NB4 (cell line): ENCODE measurements at regions not wholly inside any gene's neighbourhood (a gene's known extent, or its start where the extent isn't known, plus 50 kb on each side); places are given as distances from the start of the nearest gene placed in this dataset.

Experiments
- DNase-seq: peaks from one replicate; pipeline ENCODE4 v3.0.0; 2010; ENCODE audit warnings: low read depth
- H3K4me3 ChIP-seq: one replicate; pipeline ENCODE4 v1.5.1; 2011; ENCODE audit warnings: mild to moderate bottlenecking, low read depth, low read length, moderate library complexity
- MYC ChIP-seq: IDR thresholded peaks from 2 replicates; pipeline ENCODE4 v1.6.1; 2011; ENCODE audit warnings: low read depth, low read length
- POLR2A ChIP-seq: IDR thresholded peaks from 2 replicates; pipeline ENCODE4 v1.6.1; 2011; ENCODE audit warnings: mild to moderate bottlenecking; ENCODE audit not compliant: insufficient read length; ENCODE audit errors: extremely low read depth
- TF ChIP-seq, protein P1 (sequence below): IDR thresholded peaks from one replicate; pipeline ENCODE4 v1.5.1; 2012; ENCODE audit warnings: low read depth, low read length
- TF ChIP-seq, protein P2 (sequence below): IDR thresholded peaks from 2 replicates; pipeline ENCODE4 v1.6.1; 2011; ENCODE audit warnings: low read depth, low read length

DNA sequence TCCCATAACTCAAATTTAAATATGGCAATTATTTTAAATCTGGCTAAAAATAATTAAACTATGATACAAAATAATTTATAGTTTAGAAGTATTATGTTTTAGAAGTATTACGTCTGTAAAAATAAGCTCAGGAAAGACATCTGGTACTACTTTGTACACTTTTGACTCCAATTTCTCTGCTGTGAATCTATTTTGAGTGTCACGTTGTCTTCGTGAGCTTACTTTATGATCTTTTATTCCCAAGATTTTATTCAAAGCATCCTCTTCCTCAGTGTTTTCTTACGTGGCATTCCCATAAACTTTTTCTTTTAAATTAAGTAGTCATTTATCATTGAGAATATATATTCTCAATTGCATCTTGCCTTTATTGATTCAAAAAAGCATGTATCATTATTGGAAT, 223.3 kb upstream of the KCNJ16 start:
- no peak overlapping the region for H3K4me3 ChIP-seq
- no peak for DNase-seq
- TF ChIP-seq POLR2A, result no peak
- TF ChIP-seq, protein P1, sequence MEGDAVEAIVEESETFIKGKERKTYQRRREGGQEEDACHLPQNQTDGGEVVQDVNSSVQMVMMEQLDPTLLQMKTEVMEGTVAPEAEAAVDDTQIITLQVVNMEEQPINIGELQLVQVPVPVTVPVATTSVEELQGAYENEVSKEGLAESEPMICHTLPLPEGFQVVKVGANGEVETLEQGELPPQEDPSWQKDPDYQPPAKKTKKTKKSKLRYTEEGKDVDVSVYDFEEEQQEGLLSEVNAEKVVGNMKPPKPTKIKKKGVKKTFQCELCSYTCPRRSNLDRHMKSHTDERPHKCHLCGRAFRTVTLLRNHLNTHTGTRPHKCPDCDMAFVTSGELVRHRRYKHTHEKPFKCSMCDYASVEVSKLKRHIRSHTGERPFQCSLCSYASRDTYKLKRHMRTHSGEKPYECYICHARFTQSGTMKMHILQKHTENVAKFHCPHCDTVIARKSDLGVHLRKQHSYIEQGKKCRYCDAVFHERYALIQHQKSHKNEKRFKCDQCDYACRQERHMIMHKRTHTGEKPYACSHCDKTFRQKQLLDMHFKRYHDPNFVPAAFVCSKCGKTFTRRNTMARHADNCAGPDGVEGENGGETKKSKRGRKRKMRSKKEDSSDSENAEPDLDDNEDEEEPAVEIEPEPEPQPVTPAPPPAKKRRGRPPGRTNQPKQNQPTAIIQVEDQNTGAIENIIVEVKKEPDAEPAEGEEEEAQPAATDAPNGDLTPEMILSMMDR, result no peak
- TF ChIP-seq, protein P2, sequence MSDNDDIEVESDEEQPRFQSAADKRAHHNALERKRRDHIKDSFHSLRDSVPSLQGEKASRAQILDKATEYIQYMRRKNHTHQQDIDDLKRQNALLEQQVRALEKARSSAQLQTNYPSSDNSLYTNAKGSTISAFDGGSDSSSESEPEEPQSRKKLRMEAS, result no peak
- no peak for TF ChIP-seq MYC

DNA sequence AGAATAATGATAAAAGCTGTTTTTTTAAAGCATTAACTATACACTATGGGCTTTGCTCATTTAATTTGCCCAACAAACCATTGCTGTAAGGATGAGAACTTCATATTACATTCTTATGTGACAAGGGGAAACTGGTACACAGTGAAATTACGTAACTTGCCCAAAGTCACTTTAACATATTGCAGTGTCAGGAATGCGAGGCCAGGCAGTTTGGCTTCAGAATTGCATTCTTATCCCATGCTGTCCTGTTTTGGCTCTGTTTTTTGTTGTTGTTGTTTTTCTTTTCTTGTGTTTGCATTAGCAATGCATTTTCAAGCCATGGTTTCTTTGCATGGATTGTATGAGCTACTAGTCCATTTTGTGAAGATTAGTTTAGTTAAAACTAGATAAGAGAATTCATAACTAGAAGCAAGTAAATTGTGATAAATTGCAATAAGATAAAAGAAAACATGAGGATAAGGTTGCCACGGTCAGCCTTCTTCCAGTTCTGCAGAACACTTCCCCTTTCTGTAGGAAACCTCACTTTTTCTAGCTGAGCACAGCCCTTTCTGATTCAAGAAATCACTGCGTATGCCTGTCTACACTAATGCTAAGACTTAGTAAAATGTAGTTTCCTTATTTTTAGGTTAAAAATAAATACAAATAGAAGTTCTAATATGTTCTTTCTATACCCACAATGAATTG, 221.3 kb upstream of the KCNJ16 start:
- TF ChIP-seq POLR2A (no peak), MYC (no peak)
- TF ChIP-seq, protein P2, result no peak
- TF ChIP-seq, protein P1, result no peak
- DNase-seq, result no peak

DNA sequence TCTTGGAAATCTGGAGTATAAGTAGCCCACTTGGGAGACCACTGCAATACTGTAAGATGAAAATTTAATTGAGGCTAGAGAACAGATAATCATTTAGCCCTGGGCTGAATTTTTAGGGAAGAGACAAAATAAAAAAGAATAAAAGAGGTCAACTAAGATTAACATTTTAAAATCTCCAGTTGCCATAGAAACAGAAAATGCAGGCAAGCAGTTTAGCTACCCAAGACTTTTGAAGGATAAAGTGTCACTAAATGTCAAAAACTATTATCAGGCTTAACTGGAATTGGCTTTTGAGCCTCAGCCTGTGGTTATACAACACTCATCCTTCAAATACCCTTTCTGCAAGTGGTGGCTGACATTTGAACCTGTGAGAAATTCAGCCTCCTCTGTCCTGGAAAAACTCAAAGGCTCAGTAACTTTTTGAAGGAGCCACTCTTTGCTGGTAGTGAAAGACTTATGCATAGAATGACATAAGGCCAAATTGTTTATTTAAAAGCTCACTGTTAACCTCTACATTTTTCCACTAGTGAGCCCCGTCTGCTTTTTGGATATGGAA, 220.7 kb upstream of the KCNJ16 start:
- TF ChIP-seq, protein P2, result no peak
- no peak for TF ChIP-seq MYC
- no peak for TF ChIP-seq POLR2A
- TF ChIP-seq, protein P1, result no peak
- no peak for DNase-seq

More for the DNA sequence above, 221.3 kb upstream of the KCNJ16 start:
- no peak overlapping the region for H3K4me3 ChIP-seq

DNA sequence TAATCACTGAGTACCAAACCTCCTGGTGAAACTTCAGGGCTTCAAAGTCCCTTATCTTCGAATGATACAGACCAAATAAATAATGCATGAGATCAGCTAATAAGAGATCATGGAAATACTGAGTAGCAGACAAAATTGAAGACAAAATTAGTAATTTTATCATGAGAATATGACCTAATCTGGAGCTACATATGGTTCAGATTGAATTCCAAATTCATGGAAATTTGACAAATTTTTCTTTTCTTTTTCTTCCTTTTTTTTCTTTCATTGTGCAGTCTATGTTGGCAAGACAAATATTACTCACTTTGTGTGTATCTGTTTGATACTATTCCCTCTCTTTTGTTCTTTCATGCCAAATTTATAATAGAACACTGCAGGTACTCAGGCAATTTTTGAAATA, 218.1 kb upstream of the KCNJ16 start:
- H3K4me3 ChIP-seq, result no peak overlapping the region
- no peak for DNase-seq
- TF ChIP-seq MYC, result no peak
- no peak for TF ChIP-seq POLR2A
- TF ChIP-seq, protein P2, result no peak
- TF ChIP-seq, protein P1, result no peak

More for the DNA sequence above, 220.7 kb upstream of the KCNJ16 start:
- H3K4me3 ChIP-seq, result no peak overlapping the region

DNA sequence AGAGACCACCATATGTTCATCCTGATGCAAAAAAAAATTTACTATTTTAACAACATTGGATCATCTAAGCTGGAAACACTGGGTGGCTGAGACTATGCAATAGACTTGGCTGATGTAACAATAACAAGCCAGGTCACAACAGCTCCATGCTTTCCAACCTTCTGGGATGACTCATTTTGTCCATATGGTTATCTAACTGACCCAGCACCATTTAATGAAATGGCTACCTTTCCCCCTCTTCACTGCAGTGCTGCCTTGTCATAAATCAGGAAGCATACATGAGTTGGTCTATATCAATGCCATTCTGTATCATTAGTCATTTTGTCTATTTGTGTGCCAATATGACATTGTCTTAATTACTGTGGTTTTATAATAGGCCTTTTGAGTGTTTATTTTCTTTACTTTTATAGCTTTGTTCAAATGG, 217.6 kb upstream of the KCNJ16 start:
- TF ChIP-seq MYC, result no peak
- TF ChIP-seq, protein P1, result no peak
- no peak for TF ChIP-seq POLR2A
- TF ChIP-seq, protein P2, result no peak
- DNase-seq, result peak; percentile 1
- no peak overlapping the region for H3K4me3 ChIP-seq

DNA sequence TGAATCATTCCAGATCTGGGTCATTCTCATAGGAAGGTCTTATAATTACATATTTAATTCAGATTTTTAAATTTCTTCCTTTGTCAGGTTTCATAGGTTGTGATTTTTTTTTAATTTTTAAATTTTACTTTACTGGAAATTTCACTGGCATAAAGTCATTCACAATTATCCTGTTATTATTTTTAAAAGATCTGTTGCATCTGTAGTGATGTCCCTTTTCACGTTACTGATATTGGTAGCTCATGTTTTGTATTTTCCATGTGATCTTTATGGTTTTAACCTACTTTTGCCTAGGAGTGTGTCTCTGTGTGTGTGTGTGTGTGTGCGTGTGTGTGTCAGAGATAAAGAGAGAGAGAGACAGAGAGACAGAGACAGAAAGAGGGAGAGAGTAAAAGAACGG, 216.6 kb upstream of the KCNJ16 start:
- DNase-seq, result no peak
- no peak overlapping the region for H3K4me3 ChIP-seq
- TF ChIP-seq, protein P2, result no peak
- no peak for TF ChIP-seq MYC
- TF ChIP-seq, protein P1, result no peak
- TF ChIP-seq POLR2A, result no peak
